ENCODE measurements at regions not wholly inside any gene's neighbourhood (a gene's known extent, or its start where the extent isn't known, plus 50 kb on each side); places are given as distances from the start of the nearest gene placed in this dataset.
"Not testable (repeated sequence)": the region's sequence is repeated elsewhere in the genome, so short reads cannot be mapped to it uniquely, and the experiment has no call there.

- not testable (repeated sequence) for H3K4me3 ChIP-seq (ENCODE audit: low read length); H2AFZ ChIP-seq (ENCODE audit: low read depth, low read length); H3K36me3 ChIP-seq (ENCODE audit: insufficient read depth, low read length); H3K27ac ChIP-seq (ENCODE audit: low read length); H3K9me3 ChIP-seq (ENCODE audit: low read length); H4K20me1 ChIP-seq (ENCODE audit: insufficient read depth); H3K27me3 ChIP-seq (ENCODE audit: insufficient read depth, low read depth, low read length); H3K79me2 ChIP-seq (replicated peaks; ENCODE audit: insufficient read depth, low read length); H3K9me2 ChIP-seq (ENCODE audit: insufficient read depth, low read length); H3F3A ChIP-seq (ENCODE audit: insufficient read depth, low read length, poor library complexity, severe bottlenecking); H3K9ac ChIP-seq (ENCODE audit: low read length); H3K4me2 ChIP-seq (ENCODE audit: low read length)
These were observed 236.2 kb downstream of the ZNF37A start for GRCh38 chr10:38330306-38330705.

DNA sequence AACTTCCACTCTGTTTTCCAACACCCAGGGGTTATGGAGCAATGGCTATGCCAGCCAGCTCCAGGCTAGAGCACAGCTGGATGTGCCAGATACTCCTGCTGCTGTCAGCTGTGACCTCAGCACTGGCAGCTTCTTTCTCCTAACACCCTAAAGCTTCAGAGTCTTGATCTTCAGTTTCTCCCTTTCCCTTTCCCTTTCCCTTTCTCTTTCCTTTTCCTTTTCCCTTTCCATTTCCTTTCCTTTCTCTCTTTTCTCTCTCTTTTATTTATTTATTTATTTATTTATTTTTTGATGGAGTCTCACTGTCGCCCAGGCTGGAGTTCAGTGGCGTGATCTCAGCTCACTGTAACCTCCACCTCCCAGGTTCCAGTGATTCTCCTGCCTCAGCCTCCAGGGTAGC is 237.0 kb downstream of the ZNF37A start:
- not testable (repeated sequence) for H2AFZ ChIP-seq (ENCODE audit: low read depth, low read length); H3K79me2 ChIP-seq (replicated peaks; ENCODE audit: insufficient read depth, low read length); H3K4me3 ChIP-seq (ENCODE audit: low read length); H4K20me1 ChIP-seq (ENCODE audit: insufficient read depth); H3K9ac ChIP-seq (ENCODE audit: low read length); H3K27me3 ChIP-seq (ENCODE audit: insufficient read depth, low read depth, low read length); H3F3A ChIP-seq (ENCODE audit: insufficient read depth, low read length, poor library complexity, severe bottlenecking); H3K36me3 ChIP-seq (ENCODE audit: insufficient read depth, low read length); H3K9me2 ChIP-seq (ENCODE audit: insufficient read depth, low read length); H3K27ac ChIP-seq (ENCODE audit: low read length); H3K9me3 ChIP-seq (ENCODE audit: low read length); H3K4me2 ChIP-seq (ENCODE audit: low read length)

DNA sequence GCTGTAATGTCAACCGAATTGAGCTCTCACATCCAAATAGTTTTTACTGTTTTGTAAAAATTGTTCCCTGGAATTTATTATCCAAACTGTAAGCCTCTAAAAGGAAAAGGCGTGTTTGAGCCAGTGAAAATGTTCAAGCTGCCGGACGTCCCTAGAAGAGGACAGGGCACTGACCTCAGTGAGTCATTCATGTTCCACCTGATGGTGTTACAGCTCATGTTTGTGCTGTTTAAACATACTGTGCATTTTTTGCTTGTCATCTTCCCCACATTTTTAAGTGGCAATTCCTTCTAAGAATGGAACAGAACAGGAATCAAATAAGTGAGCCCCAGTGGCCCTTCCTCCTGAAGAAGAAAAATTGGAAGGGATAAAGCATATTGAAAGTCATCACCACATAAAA is 239.6 kb downstream of the ZNF37A start:
- H4K20me1 ChIP-seq (ENCODE audit: insufficient read depth); H2AFZ ChIP-seq (ENCODE audit: low read depth, low read length); H3F3A ChIP-seq (ENCODE audit: insufficient read depth, low read length, poor library complexity, severe bottlenecking); H3K4me2 ChIP-seq (ENCODE audit: low read length); H3K9ac ChIP-seq (ENCODE audit: low read length); H3K4me3 ChIP-seq (ENCODE audit: low read length); H3K27me3 ChIP-seq (ENCODE audit: insufficient read depth, low read depth, low read length); H3K9me3 ChIP-seq (ENCODE audit: low read length); H3K9me2 ChIP-seq (ENCODE audit: insufficient read depth, low read length); H3K79me2 ChIP-seq (replicated peaks; ENCODE audit: insufficient read depth, low read length); H3K27ac ChIP-seq (ENCODE audit: low read length); H3K36me3 ChIP-seq (ENCODE audit: insufficient read depth, low read length): not testable (repeated sequence)

DNA sequence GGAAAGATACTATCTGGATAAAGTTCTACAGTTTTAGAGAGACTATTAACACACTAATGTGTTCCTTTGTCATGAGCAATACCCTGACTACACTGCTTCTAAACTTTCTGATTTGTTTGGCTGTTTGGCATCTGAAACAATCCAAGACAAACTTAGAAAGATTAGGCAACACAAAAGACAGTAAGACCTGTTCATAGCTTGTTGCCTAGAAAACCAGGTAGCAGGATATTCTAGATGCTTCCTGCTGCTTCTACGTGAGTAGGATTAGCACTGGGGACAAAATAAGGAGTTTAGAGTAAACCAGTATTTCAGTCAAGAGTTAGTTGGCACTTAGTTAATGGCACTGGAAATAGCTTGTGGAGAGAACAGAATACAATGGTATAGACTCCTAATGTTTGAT is 256.5 kb downstream of the ZNF37A start:
- not testable (repeated sequence) for H3F3A ChIP-seq (ENCODE audit: insufficient read depth, low read length, poor library complexity, severe bottlenecking); H3K27me3 ChIP-seq (ENCODE audit: insufficient read depth, low read depth, low read length); H3K4me2 ChIP-seq (ENCODE audit: low read length); H3K79me2 ChIP-seq (replicated peaks; ENCODE audit: insufficient read depth, low read length); H3K27ac ChIP-seq (ENCODE audit: low read length); H2AFZ ChIP-seq (ENCODE audit: low read depth, low read length); H3K9me3 ChIP-seq (ENCODE audit: low read length); H3K9ac ChIP-seq (ENCODE audit: low read length); H3K9me2 ChIP-seq (ENCODE audit: insufficient read depth, low read length); H4K20me1 ChIP-seq (ENCODE audit: insufficient read depth); H3K36me3 ChIP-seq (ENCODE audit: insufficient read depth, low read length); H3K4me3 ChIP-seq (ENCODE audit: low read length)

GRCh38 chr10:38354410-38354809 is 260.3 kb downstream of the ZNF37A start:
- not testable (repeated sequence) for H3F3A ChIP-seq (ENCODE audit: insufficient read depth, low read length, poor library complexity, severe bottlenecking); H3K9ac ChIP-seq (ENCODE audit: low read length); H2AFZ ChIP-seq (ENCODE audit: low read depth, low read length); H3K27ac ChIP-seq (ENCODE audit: low read length); H3K79me2 ChIP-seq (replicated peaks; ENCODE audit: insufficient read depth, low read length); H3K36me3 ChIP-seq (ENCODE audit: insufficient read depth, low read length); H3K9me3 ChIP-seq (ENCODE audit: low read length); H3K9me2 ChIP-seq (ENCODE audit: insufficient read depth, low read length); H4K20me1 ChIP-seq (ENCODE audit: insufficient read depth); H3K4me2 ChIP-seq (ENCODE audit: low read length); H3K4me3 ChIP-seq (ENCODE audit: low read length); H3K27me3 ChIP-seq (ENCODE audit: insufficient read depth, low read depth, low read length)

DNA sequence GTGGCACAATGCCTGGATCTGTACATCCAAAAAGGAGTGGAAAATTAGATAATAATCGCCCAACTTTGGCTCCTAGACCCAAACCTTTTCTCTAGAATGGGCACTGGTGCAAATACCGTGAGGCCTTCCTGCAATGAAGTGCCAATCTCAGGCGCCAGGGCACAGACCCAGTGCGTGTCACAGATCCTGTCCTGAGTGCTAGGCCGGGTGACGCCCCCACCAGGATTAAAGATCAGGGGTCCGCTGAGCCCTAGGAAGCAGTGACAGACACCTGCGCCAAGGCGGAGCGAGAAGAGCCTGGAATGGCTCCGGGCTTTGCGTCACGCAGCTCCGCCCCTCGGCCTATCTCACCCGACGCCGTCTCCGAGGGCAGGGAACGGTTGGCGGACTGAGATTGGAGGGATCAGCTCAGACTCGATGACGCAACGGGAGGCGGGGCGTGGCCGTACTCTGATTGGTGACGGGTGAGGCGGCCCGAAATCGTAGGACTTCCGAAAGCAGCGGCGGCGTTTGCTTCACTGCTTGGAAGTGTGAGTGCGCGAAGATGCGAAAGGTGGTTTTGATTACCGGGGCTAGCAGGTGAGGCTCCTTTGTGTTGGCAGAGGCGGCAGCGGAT is 261.9 kb downstream of the ZNF37A start:
- H3K27me3 ChIP-seq (ENCODE audit: insufficient read depth, low read depth, low read length); H3K36me3 ChIP-seq (ENCODE audit: insufficient read depth, low read length); H3K27ac ChIP-seq (ENCODE audit: low read length); H3K4me3 ChIP-seq (ENCODE audit: low read length); H2AFZ ChIP-seq (ENCODE audit: low read depth, low read length); H3K9ac ChIP-seq (ENCODE audit: low read length); H3F3A ChIP-seq (ENCODE audit: insufficient read depth, low read length, poor library complexity, severe bottlenecking); H3K4me2 ChIP-seq (ENCODE audit: low read length); H4K20me1 ChIP-seq (ENCODE audit: insufficient read depth); H3K79me2 ChIP-seq (replicated peaks; ENCODE audit: insufficient read depth, low read length); H3K9me3 ChIP-seq (ENCODE audit: low read length); H3K9me2 ChIP-seq (ENCODE audit: insufficient read depth, low read length): not testable (repeated sequence)
- TF ChIP-seq POLR2AphosphoS5 (IDR thresholded peaks at IDR 0.05), result peak; percentile 46

- H3K4me3 ChIP-seq (ENCODE audit: low read length); H3K79me2 ChIP-seq (replicated peaks; ENCODE audit: insufficient read depth, low read length); H3K4me2 ChIP-seq (ENCODE audit: low read length); H3K36me3 ChIP-seq (ENCODE audit: insufficient read depth, low read length); H3K27ac ChIP-seq (ENCODE audit: low read length); H3K9me3 ChIP-seq (ENCODE audit: low read length); H3K9ac ChIP-seq (ENCODE audit: low read length); H3F3A ChIP-seq (ENCODE audit: insufficient read depth, low read length, poor library complexity, severe bottlenecking); H3K9me2 ChIP-seq (ENCODE audit: insufficient read depth, low read length); H3K27me3 ChIP-seq (ENCODE audit: insufficient read depth, low read depth, low read length); H4K20me1 ChIP-seq (ENCODE audit: insufficient read depth); H2AFZ ChIP-seq (ENCODE audit: low read depth, low read length): not testable (repeated sequence)
These were observed 262.4 kb downstream of the ZNF37A start for GRCh38 chr10:38356527-38356926.

DNA sequence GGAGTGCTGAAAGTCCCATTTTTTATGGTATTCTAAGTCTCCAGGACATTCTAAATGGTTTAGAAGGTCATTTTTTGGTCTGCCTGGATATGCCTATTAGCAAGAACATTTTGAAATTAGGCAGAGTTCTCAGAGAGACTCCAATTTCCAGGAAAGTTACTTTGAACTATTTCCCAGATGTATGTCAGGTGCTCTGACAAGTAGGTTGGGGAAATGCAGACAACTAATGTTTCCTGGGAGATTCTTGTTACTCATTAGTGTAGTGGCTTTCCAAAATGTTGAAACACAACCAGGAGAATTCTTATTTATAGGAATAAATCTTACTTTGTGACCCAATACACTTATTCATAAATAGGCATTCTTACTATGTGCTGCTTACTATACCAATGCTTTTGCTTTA is 268.4 kb downstream of the ZNF37A start:
- not testable (repeated sequence) for H3K4me2 ChIP-seq (ENCODE audit: low read length); H3F3A ChIP-seq (ENCODE audit: insufficient read depth, low read length, poor library complexity, severe bottlenecking); H3K27ac ChIP-seq (ENCODE audit: low read length); H3K9me2 ChIP-seq (ENCODE audit: insufficient read depth, low read length); H2AFZ ChIP-seq (ENCODE audit: low read depth, low read length); H4K20me1 ChIP-seq (ENCODE audit: insufficient read depth); H3K27me3 ChIP-seq (ENCODE audit: insufficient read depth, low read depth, low read length); H3K36me3 ChIP-seq (ENCODE audit: insufficient read depth, low read length); H3K9me3 ChIP-seq (ENCODE audit: low read length); H3K4me3 ChIP-seq (ENCODE audit: low read length); H3K79me2 ChIP-seq (replicated peaks; ENCODE audit: insufficient read depth, low read length); H3K9ac ChIP-seq (ENCODE audit: low read length)

All from neural cell (in vitro differentiated cells).